HCT116 (cell line): ENCODE measurements at regions not wholly inside any gene's neighbourhood (a gene's known extent, or its start where the extent isn't known, plus 50 kb on each side); places are given as distances from the start of the nearest gene placed in this dataset.

Source experiments
- EZH2 ChIP-seq: fragments of 200-600 bp; sonication (generic); IDR thresholded peaks from 2 replicates; pipeline ENCODE4 v1.6.1; 2017; ENCODE audit warnings: antibody characterized with exemption, mixed run types
- EZH2phosphoT487 ChIP-seq: fragments of 200-600 bp; IDR thresholded peaks from 2 replicates; pipeline ENCODE4 v1.6.1; 2018; ENCODE audit warnings: antibody characterized with exemption, borderline replicate concordance
- JUND ChIP-seq: IDR thresholded peaks from 2 replicates; pipeline ENCODE4 v1.6.1; 2012
- MAX ChIP-seq: IDR thresholded peaks from 2 replicates; pipeline ENCODE4 v1.6.1; 2012
- POLR2A ChIP-seq: IDR thresholded peaks from 2 replicates; pipeline ENCODE4 v1.7.0; 2011; ENCODE audit warnings: borderline replicate concordance; ENCODE audit not compliant: insufficient read depth, insufficient read length; ENCODE audit errors: extremely low read depth
- POLR2AphosphoS5 ChIP-seq: IDR thresholded peaks from 2 replicates; pipeline ENCODE4 v1.6.1; 2011; ENCODE audit warnings: mild to moderate bottlenecking, low read depth, low read length, moderate library complexity
- RAD21 ChIP-seq: IDR thresholded peaks from 2 replicates; pipeline ENCODE4 v1.6.1; 2012; ENCODE audit warnings: low read depth, mild to moderate bottlenecking
- SP1 ChIP-seq: IDR thresholded peaks from 2 replicates; pipeline ENCODE4 v1.6.1; 2012; ENCODE audit warnings: low read depth
- YY1 ChIP-seq: IDR thresholded peaks from 2 replicates; pipeline ENCODE4 v1.6.1; 2011; ENCODE audit warnings: low read length, low read depth, moderate library complexity, mild to moderate bottlenecking; ENCODE audit not compliant: insufficient replicate concordance; ENCODE audit errors: extremely low read depth
- ZNF274 ChIP-seq: fragments of 200-500 bp; sonication (Bioruptor generic); IDR thresholded peaks from 2 replicates; pipeline ENCODE4 v1.6.1; 2014; ENCODE audit warnings: mild to moderate bottlenecking, low read depth, low read length, inconsistent platforms
- TF ChIP-seq, protein P1 (sequence below), 3 experiments: fragments of 200-600 bp in 1 of 3; sonication (generic) in 1 of 3; IDR thresholded peaks in 2 of 3; conservative IDR thresholded peaks in 1 of 3; 2 replicates each; pipeline ENCODE4 v1.5.1; 2012 to 2017; ENCODE audit warnings: low read depth in 2 of 3, low read length in 2 of 3, antibody characterized with exemption in 1 of 3, borderline replicate concordance in 1 of 3, control low read depth in 1 of 3, mild to moderate bottlenecking in 1 of 3, mixed read lengths in 1 of 3, mixed run types in 1 of 3, moderate library complexity in 1 of 3; ENCODE audit not compliant: insufficient read depth in 1 of 3
- TF ChIP-seq, protein P2 (sequence below): IDR thresholded peaks from 2 replicates; pipeline ENCODE4 v1.6.1; 2012

- TF ChIP-seq POLR2A (no peak), MAX (no peak), RAD21 (no peak), EZH2 (no peak), JUND (no peak), YY1 (no peak), EZH2phosphoT487 (no peak), SP1 (no peak), POLR2AphosphoS5 (no peak), ZNF274 (no peak)
- TF ChIP-seq, protein P1, sequence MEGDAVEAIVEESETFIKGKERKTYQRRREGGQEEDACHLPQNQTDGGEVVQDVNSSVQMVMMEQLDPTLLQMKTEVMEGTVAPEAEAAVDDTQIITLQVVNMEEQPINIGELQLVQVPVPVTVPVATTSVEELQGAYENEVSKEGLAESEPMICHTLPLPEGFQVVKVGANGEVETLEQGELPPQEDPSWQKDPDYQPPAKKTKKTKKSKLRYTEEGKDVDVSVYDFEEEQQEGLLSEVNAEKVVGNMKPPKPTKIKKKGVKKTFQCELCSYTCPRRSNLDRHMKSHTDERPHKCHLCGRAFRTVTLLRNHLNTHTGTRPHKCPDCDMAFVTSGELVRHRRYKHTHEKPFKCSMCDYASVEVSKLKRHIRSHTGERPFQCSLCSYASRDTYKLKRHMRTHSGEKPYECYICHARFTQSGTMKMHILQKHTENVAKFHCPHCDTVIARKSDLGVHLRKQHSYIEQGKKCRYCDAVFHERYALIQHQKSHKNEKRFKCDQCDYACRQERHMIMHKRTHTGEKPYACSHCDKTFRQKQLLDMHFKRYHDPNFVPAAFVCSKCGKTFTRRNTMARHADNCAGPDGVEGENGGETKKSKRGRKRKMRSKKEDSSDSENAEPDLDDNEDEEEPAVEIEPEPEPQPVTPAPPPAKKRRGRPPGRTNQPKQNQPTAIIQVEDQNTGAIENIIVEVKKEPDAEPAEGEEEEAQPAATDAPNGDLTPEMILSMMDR (IDR thresholded peaks at IDR 0.05 in 2 of 3, conservative IDR thresholded peaks at IDR 0.05 in 1 of 3; ENCODE audit: borderline replicate concordance in 1 of 3, insufficient read depth in 1 of 3, low read depth in 2 of 3, low read length in 2 of 3): no peak
- TF ChIP-seq, protein P2, sequence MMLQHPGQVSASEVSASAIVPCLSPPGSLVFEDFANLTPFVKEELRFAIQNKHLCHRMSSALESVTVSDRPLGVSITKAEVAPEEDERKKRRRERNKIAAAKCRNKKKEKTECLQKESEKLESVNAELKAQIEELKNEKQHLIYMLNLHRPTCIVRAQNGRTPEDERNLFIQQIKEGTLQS: no peak
These were observed 474.2 kb upstream of the ADAMTS16 start for GRCh38 chr5:4665911-4666310.
